ENCODE measurements at regions not wholly inside any gene's neighbourhood (a gene's known extent, or its start where the extent isn't known, plus 50 kb on each side); places are given as distances from the start of the nearest gene placed in this dataset.

GRCh38 chr13:109694972-109695371 lies 91.4 kb downstream of the IRS2 start:
- TF ChIP-seq CTCF (IDR thresholded peaks at IDR 0.05) (no peak), POLR2A (IDR thresholded peaks at IDR 0.05) (no peak)
